ENCODE measurements at regions not wholly inside any gene's neighbourhood (a gene's known extent, or its start where the extent isn't known, plus 50 kb on each side); places are given as distances from the start of the nearest gene placed in this dataset.

GRCh38 chr15:69943637-69944036, 154.1 kb downstream of the TLE3 start:
- H2AFZ ChIP-seq (ENCODE audit: low read length), result no peak overlapping the region
- H3K9me3 ChIP-seq (replicated peaks; ENCODE audit: insufficient read depth, low read length), result no peaks in the 10 kb centered on the region
- H3K79me2 ChIP-seq (ENCODE audit: low read length), result no peaks in the 10 kb centered on the region
- H3K4me2 ChIP-seq (ENCODE audit: low read depth, low read length), result no peak overlapping the region
- H3K27me3 ChIP-seq (replicated peaks; ENCODE audit: insufficient read depth, low read length), result no peaks in the 10 kb centered on the region
- H3K4me1 ChIP-seq (ENCODE audit: low read length), result peaks cover 15% of the 10 kb centered on the region
- no peaks in the 10 kb centered on the region for H3K36me3 ChIP-seq (replicated peaks; ENCODE audit: insufficient read depth, low read length)
- DNase-seq, result no peak
- no peak overlapping the region for H3K4me3 ChIP-seq (ENCODE audit: low read length)
- H3F3A ChIP-seq (ENCODE audit: insufficient read depth, low read length), result 0 out of 2 replicates have a peak, but pooled peaks cover 7% of the 10 kb centered on the region
- no peaks in the 10 kb centered on the region for H4K20me1 ChIP-seq (ENCODE audit: insufficient read depth, low read length)
- H3K9ac ChIP-seq (ENCODE audit: low read length), result no peak overlapping the region
- no peak overlapping the region for H3K27ac ChIP-seq (ENCODE audit: low read length)
- TF ChIP-seq EZH2 (optimal IDR thresholded peaks at IDR 0.05; ENCODE audit: low read depth, low read length), result no peak
- no peak for TF ChIP-seq EZH2phosphoT487 (IDR thresholded peaks at IDR 0.05; ENCODE audit: low read length)
- no peak for TF ChIP-seq CTCF (IDR thresholded peaks at IDR 0.05; ENCODE audit: low read length)
- no peaks in the 10 kb centered on the region for H3K9me2 ChIP-seq (replicated peaks; ENCODE audit: insufficient read depth, low read length)

- no peaks in the 10 kb centered on the region for H3K9me2 ChIP-seq (replicated peaks; ENCODE audit: insufficient read depth, low read length)
- H3K9me3 ChIP-seq (replicated peaks; ENCODE audit: insufficient read depth, low read length), result no peaks in the 10 kb centered on the region
- H2AFZ ChIP-seq (ENCODE audit: low read length), result no peak overlapping the region
- H3K4me3 ChIP-seq (ENCODE audit: low read length), result no peak overlapping the region
- H3K27me3 ChIP-seq (replicated peaks; ENCODE audit: insufficient read depth, low read length), result no peaks in the 10 kb centered on the region
- H3K9ac ChIP-seq (ENCODE audit: low read length), result no peak overlapping the region
- DNase-seq, result no peak
- no peaks in the 10 kb centered on the region for H3K4me1 ChIP-seq (ENCODE audit: low read length)
- H3F3A ChIP-seq (ENCODE audit: insufficient read depth, low read length), result no peaks in the 10 kb centered on the region
- H3K36me3 ChIP-seq (replicated peaks; ENCODE audit: insufficient read depth, low read length), result no peaks in the 10 kb centered on the region
- TF ChIP-seq EZH2phosphoT487 (IDR thresholded peaks at IDR 0.05; ENCODE audit: low read length), result no peak
- TF ChIP-seq EZH2 (optimal IDR thresholded peaks at IDR 0.05; ENCODE audit: low read depth, low read length), result no peak
- TF ChIP-seq CTCF (IDR thresholded peaks at IDR 0.05; ENCODE audit: low read length), result no peak
- no peaks in the 10 kb centered on the region for H4K20me1 ChIP-seq (ENCODE audit: insufficient read depth, low read length)
- no peak overlapping the region for H3K27ac ChIP-seq (ENCODE audit: low read length)
- no peaks in the 10 kb centered on the region for H3K79me2 ChIP-seq (ENCODE audit: low read length)
- no peak overlapping the region for H3K4me2 ChIP-seq (ENCODE audit: low read depth, low read length)
These were observed 152.0 kb downstream of the TLE3 start for GRCh38 chr15:69945729-69946128.

DNA sequence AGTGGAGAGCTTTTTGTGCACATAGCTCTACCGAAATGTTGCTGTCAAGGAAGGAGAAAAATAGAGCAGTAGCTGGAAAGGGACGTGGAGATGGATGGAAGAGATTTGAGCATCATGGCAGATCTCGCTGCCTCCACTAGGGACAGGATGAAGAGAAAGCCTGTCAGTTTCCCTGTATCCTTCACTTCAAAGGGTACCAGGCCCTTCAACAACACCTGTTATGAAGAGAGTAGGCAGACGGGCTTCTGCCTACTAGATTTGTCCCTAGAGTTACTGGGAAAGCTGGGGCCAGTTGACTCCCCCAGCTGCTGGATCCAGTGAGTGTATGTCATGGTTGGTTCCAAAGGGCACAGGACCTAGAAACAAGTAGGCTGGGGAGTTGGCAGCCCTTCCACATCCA, 150.8 kb downstream of the TLE3 start:
- H3K27ac ChIP-seq (ENCODE audit: low read length), result no peak overlapping the region
- no peaks in the 10 kb centered on the region for H3K9me2 ChIP-seq (replicated peaks; ENCODE audit: insufficient read depth, low read length)
- no peak for TF ChIP-seq CTCF (IDR thresholded peaks at IDR 0.05; ENCODE audit: low read length)
- no peaks in the 10 kb centered on the region for H3K79me2 ChIP-seq (ENCODE audit: low read length)
- DNase-seq, result no peak
- H3F3A ChIP-seq (ENCODE audit: insufficient read depth, low read length), result no peaks in the 10 kb centered on the region
- no peaks in the 10 kb centered on the region for H3K27me3 ChIP-seq (replicated peaks; ENCODE audit: insufficient read depth, low read length)
- no peak overlapping the region for H2AFZ ChIP-seq (ENCODE audit: low read length)
- H4K20me1 ChIP-seq (ENCODE audit: insufficient read depth, low read length), result no peaks in the 10 kb centered on the region
- H3K9me3 ChIP-seq (replicated peaks; ENCODE audit: insufficient read depth, low read length), result no peaks in the 10 kb centered on the region
- no peak overlapping the region for H3K4me2 ChIP-seq (ENCODE audit: low read depth, low read length)
- no peaks in the 10 kb centered on the region for H3K4me1 ChIP-seq (ENCODE audit: low read length)
- no peak overlapping the region for H3K4me3 ChIP-seq (ENCODE audit: low read length)
- no peaks in the 10 kb centered on the region for H3K36me3 ChIP-seq (replicated peaks; ENCODE audit: insufficient read depth, low read length)
- H3K9ac ChIP-seq (ENCODE audit: low read length), result no peak overlapping the region

Data from MM.1S (cell line).